ENCODE measurements at regions not wholly inside any gene's neighbourhood (a gene's known extent, or its start where the extent isn't known, plus 50 kb on each side); places are given as distances from the start of the nearest gene placed in this dataset.

- ChIA-PET CTCF (no interaction called here), POLR2A (ENCODE audit: unreplicated experiment) (no interaction called here)
- no peaks in the 10 kb centered on the region for H4K20me1 ChIP-seq (ENCODE audit: low read length)
- no peaks in the 10 kb centered on the region for H3K79me2 ChIP-seq (ENCODE audit: low read length)
- intact Hi-C loops (cut with micrococcal nuclease): loop anchor here (2.0 kb wide), 1 partner anchor 104 kb away; no protein-coding TSS in a partner anchor
- H3F3A ChIP-seq (ENCODE audit: low read length, unreplicated experiment): peaks cover 15% of the 10 kb centered on the region
- no peak for ATAC-seq
- H3K9me3 ChIP-seq (ENCODE audit: low read length): no peaks in the 10 kb centered on the region
- no peaks in the 10 kb centered on the region for H3K27me3 ChIP-seq (ENCODE audit: low read length)
- peak; percentile 35; the same call in 1 of the 2 replicates for TF ChIP-seq CTCF (conservative IDR thresholded peaks at IDR 0.05; ENCODE audit: low read depth, low read length)
- no peak for TF ChIP-seq EZH2 (IDR thresholded peaks at IDR 0.05; ENCODE audit: low read length, unreplicated experiment)
- no peak for TF ChIP-seq EZH2phosphoT487 (IDR thresholded peaks at IDR 0.05; ENCODE audit: borderline replicate concordance, low read length)
- BruUV-seq (replicated peaks): no TSS peak
- no peak overlapping the region for H3K9ac ChIP-seq (ENCODE audit: low read length)
- H3K27ac ChIP-seq (ENCODE audit: low read length): peak overlapping the region; percentile 74
- H3K4me1 ChIP-seq (ENCODE audit: insufficient read depth, low read length): peaks cover 41% of the 10 kb centered on the region
- peak; percentile 20 for DNase-seq
- H3K9me2 ChIP-seq (replicated peaks; ENCODE audit: low read length): no peaks in the 10 kb centered on the region
- H3K4me2 ChIP-seq (ENCODE audit: low read length): peak overlapping the region; percentile 81
- no peak overlapping the region for H3K4me3 ChIP-seq (ENCODE audit: low read length)
- H2AFZ ChIP-seq (ENCODE audit: low read length): peak overlapping the region; percentile 5; the same call in 1 of the 2 replicates
- no peaks in the 10 kb centered on the region for H3K36me3 ChIP-seq (ENCODE audit: low read depth, low read length)
Observed at GRCh38 chr3:110419096-110419495, 652.5 kb upstream of the NECTIN3 start.

- no peaks in the 10 kb centered on the region for H4K20me1 ChIP-seq (ENCODE audit: low read length)
- H3K79me2 ChIP-seq (ENCODE audit: low read length): no peaks in the 10 kb centered on the region
- peak overlapping the region; percentile 58; the same call in 1 of the 2 replicates for H3K4me3 ChIP-seq (ENCODE audit: low read length)
- intact Hi-C loops (cut with micrococcal nuclease): loop anchor here (2.0 kb wide), 1 partner anchor 105 kb away; no protein-coding TSS in a partner anchor
- H3K9me3 ChIP-seq (ENCODE audit: low read length): no peaks in the 10 kb centered on the region
- no peak overlapping the region for H3K9ac ChIP-seq (ENCODE audit: low read length)
- DNase-seq: peak; percentile 44
- H3K27me3 ChIP-seq (ENCODE audit: low read length): no peaks in the 10 kb centered on the region
- ATAC-seq: no peak; the same call in 1 of the 2 replicates
- no peaks in the 10 kb centered on the region for H3K36me3 ChIP-seq (ENCODE audit: low read depth, low read length)
- CTCF ChIA-PET: interaction anchor here (0.5 kb wide), 1 partner anchor 458 kb away, joined by 3 read pairs; no protein-coding TSS in a partner anchor
- H3F3A ChIP-seq (ENCODE audit: low read length, unreplicated experiment): peaks cover 12% of the 10 kb centered on the region
- peak overlapping the region; percentile 81 for H3K4me2 ChIP-seq (ENCODE audit: low read length)
- H3K9me2 ChIP-seq (replicated peaks; ENCODE audit: low read length): no peaks in the 10 kb centered on the region
- POLR2A ChIA-PET (ENCODE audit: unreplicated experiment): no interaction called here
- peaks cover 37% of the 10 kb centered on the region for H3K4me1 ChIP-seq (ENCODE audit: insufficient read depth, low read length)
- BruUV-seq (replicated peaks): no TSS peak
- no peak for TF ChIP-seq CTCF (conservative IDR thresholded peaks at IDR 0.05; ENCODE audit: low read depth, low read length)
- no peak for TF ChIP-seq EZH2phosphoT487 (IDR thresholded peaks at IDR 0.05; ENCODE audit: borderline replicate concordance, low read length)
- no peak for TF ChIP-seq EZH2 (IDR thresholded peaks at IDR 0.05; ENCODE audit: low read length, unreplicated experiment)
- peak overlapping the region; percentile 74 for H3K27ac ChIP-seq (ENCODE audit: low read length)
- peak overlapping the region; percentile 5; the same call in 1 of the 2 replicates for H2AFZ ChIP-seq (ENCODE audit: low read length)
Observed at GRCh38 chr3:110419601-110420000, 652.0 kb upstream of the NECTIN3 start.

- no peak for TF ChIP-seq EZH2 (IDR thresholded peaks at IDR 0.05; ENCODE audit: low read length, unreplicated experiment)
- TF ChIP-seq EZH2phosphoT487 (IDR thresholded peaks at IDR 0.05; ENCODE audit: borderline replicate concordance, low read length): no peak
- H3K27ac ChIP-seq (ENCODE audit: low read length): peak overlapping the region; percentile 74
- CTCF ChIA-PET: no interaction called here
- no TSS peak for BruUV-seq (replicated peaks)
- DNase-seq (peak; percentile 94), ATAC-seq (peak; percentile 93)
- H3K4me2 ChIP-seq (ENCODE audit: low read length): peak overlapping the region; percentile 81
- H2AFZ ChIP-seq (ENCODE audit: low read length): peak overlapping the region; percentile 55
- POLR2A ChIA-PET (ENCODE audit: unreplicated experiment): interaction anchor here (0.6 kb wide), 1 partner anchor 153 kb away, joined by 3 read pairs; no protein-coding TSS in a partner anchor
- no peak overlapping the region for H3K9ac ChIP-seq (ENCODE audit: low read length)
- no peaks in the 10 kb centered on the region for H3K9me3 ChIP-seq (ENCODE audit: low read length)
- peak overlapping the region; percentile 58 for H3K4me3 ChIP-seq (ENCODE audit: low read length)
- H3F3A ChIP-seq (ENCODE audit: low read length, unreplicated experiment): peaks cover 12% of the 10 kb centered on the region
- H3K27me3 ChIP-seq (ENCODE audit: low read length): no peaks in the 10 kb centered on the region
- H4K20me1 ChIP-seq (ENCODE audit: low read length): no peaks in the 10 kb centered on the region
- H3K9me2 ChIP-seq (replicated peaks; ENCODE audit: low read length): no peaks in the 10 kb centered on the region
- H3K79me2 ChIP-seq (ENCODE audit: low read length): no peaks in the 10 kb centered on the region
- intact Hi-C loops (cut with micrococcal nuclease): loop anchor here (1.0 to 5.0 kb wide), 8 partner anchors 58 to 1119 kb away; partner anchors contain the start of gene NECTIN3
- H3K36me3 ChIP-seq (ENCODE audit: low read depth, low read length): no peaks in the 10 kb centered on the region
- H3K4me1 ChIP-seq (ENCODE audit: insufficient read depth, low read length): peaks cover 31% of the 10 kb centered on the region
Observed at GRCh38 chr3:110420158-110420641, 651.4 kb upstream of the NECTIN3 start.

All from PC-3 (cell line).